Thymus (tissue), 11 donors: ENCODE measurements at regions not wholly inside any gene's neighbourhood (a gene's known extent, or its start where the extent isn't known, plus 50 kb on each side); places are given as distances from the start of the nearest gene placed in this dataset.

Experiments used
- DNase-seq, 9 donors: peaks; one replicate each; pipeline ENCODE4 v3.0.0-alpha.2; 2013; ENCODE audit warnings: low spot score in 9 of 9, low read depth in 6 of 9, missing footprints in 1 of 9
- H3K27ac ChIP-seq, 2 donors: one replicate each; pipeline ENCODE4 v1.5.1; 2013; ENCODE audit warnings: control low read depth in 1 of 2, low read depth in 1 of 2, low read length in 1 of 2, mild to moderate bottlenecking in 1 of 2, moderate library complexity in 1 of 2
- H3K27me3 ChIP-seq, 2 donors: one replicate each; pipeline ENCODE4 v1.5.1; 2013; ENCODE audit warnings: low read length in 1 of 2; ENCODE audit not compliant: control insufficient read depth in 2 of 2, insufficient read depth in 1 of 2
- H3K36me3 ChIP-seq, 2 donors: one replicate each; pipeline ENCODE4 v1.5.1; 2013; ENCODE audit warnings: low read length in 1 of 2, mild to moderate bottlenecking in 1 of 2, moderate library complexity in 1 of 2; ENCODE audit not compliant: control insufficient read depth in 2 of 2, insufficient read depth in 2 of 2
- H3K4me1 ChIP-seq, 2 donors: one replicate each; pipeline ENCODE4 v1.5.1; 2013; ENCODE audit warnings: low read length in 2 of 2; ENCODE audit not compliant: control insufficient read depth in 2 of 2, insufficient read depth in 2 of 2
- H3K4me3 ChIP-seq, 2 donors: one replicate each; pipeline ENCODE4 v1.5.1; 2013; ENCODE audit warnings: low read length in 2 of 2, control low read depth in 1 of 2, mild to moderate bottlenecking in 1 of 2
- H3K9me3 ChIP-seq, 2 donors: one replicate each; pipeline ENCODE4 v1.5.1; 2013; ENCODE audit warnings: low read length in 1 of 2, mild to moderate bottlenecking in 1 of 2; ENCODE audit not compliant: control insufficient read depth in 2 of 2, insufficient read depth in 1 of 2
- WGBS: extraction: QIAGEN DNeasy Blood & Tissue Kit; methylation state at CpG from one replicate; pipeline ENCODE4 v1.1.7; 2013; 5-methylcytosine and 5-hydroxymethylcytosine counted together
- donor health status: healthy.

- WGBS = 97% methylated on average over 4 of the region's 4 CpGs
These were observed 200.6 kb upstream of the HMCN1 start for GRCh38 chr1:185533596-185533995.

DNA sequence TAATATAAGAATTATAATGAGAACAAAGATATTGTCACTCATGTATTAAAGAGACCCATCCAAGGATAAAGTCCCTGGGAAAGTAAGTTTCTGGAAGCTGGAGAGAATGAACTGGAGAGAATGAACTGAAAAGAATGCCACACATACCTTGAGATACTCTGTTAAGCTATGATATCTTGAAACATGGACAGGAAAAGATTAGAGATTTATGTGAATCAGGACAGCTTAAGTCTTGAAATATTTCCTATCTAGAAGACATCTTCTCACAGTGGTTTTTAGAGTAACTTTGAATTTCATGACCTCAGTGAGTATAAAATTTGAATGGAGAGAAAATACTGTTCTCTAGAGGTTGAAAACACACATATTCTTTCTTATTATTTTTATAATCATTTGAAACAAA, 201.3 kb upstream of the HMCN1 start:
- no peaks in the 10 kb centered on the region for H3K27me3 ChIP-seq
- no peak overlapping the region for H3K4me3 ChIP-seq
- no peaks in the 10 kb centered on the region for H3K9me3 ChIP-seq
- H3K27ac ChIP-seq = no peak overlapping the region
- no peak for DNase-seq
- H3K4me1 ChIP-seq = no peaks in the 10 kb centered on the region
- H3K36me3 ChIP-seq = no peaks in the 10 kb centered on the region

More at GRCh38 chr1:185533596-185533995, 200.6 kb upstream of the HMCN1 start:
- H3K4me1 ChIP-seq = no peaks in the 10 kb centered on the region
- H3K27ac ChIP-seq = no peak overlapping the region
- no peak overlapping the region for H3K4me3 ChIP-seq
- H3K9me3 ChIP-seq = no peaks in the 10 kb centered on the region
- no peak for DNase-seq
- H3K36me3 ChIP-seq = no peaks in the 10 kb centered on the region
- H3K27me3 ChIP-seq = no peaks in the 10 kb centered on the region

DNA sequence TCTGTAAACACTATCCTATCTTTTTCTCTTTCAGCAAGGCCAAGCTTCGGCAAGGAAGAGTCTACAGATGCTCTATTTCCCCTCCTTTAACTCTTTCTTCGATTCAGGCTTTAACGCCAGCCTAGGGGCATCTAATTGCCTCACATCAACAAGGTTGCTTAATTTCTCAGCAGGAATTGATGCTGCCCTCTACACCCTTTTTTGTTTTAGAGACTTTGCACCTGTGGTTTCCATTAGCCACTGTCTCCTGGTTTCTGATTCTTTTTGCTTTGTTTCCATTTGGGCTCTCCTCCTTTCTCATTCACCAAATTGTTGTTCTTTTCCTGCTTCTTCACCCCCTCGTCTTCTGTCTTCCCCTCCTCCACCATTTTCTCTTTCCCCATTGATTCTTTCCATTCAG, 202.4 kb upstream of the HMCN1 start:
- WGBS = 97% methylated on average over 4 of the region's 4 CpGs
- DNase-seq = no peak
- no peak overlapping the region for H3K27ac ChIP-seq
- H3K27me3 ChIP-seq = no peaks in the 10 kb centered on the region
- H3K9me3 ChIP-seq = no peaks in the 10 kb centered on the region
- no peak overlapping the region for H3K4me3 ChIP-seq
- H3K4me1 ChIP-seq = no peaks in the 10 kb centered on the region
- no peaks in the 10 kb centered on the region for H3K36me3 ChIP-seq

GRCh38 chr1:185530215-185530614, 204.0 kb upstream of the HMCN1 start:
- no peaks in the 10 kb centered on the region for H3K9me3 ChIP-seq
- H3K4me1 ChIP-seq = no peaks in the 10 kb centered on the region
- no peak for DNase-seq
- no peak overlapping the region for H3K4me3 ChIP-seq
- WGBS = 96% methylated on average over 3 of the region's 3 CpGs
- H3K36me3 ChIP-seq = no peaks in the 10 kb centered on the region
- H3K27me3 ChIP-seq = no peaks in the 10 kb centered on the region
- no peak overlapping the region for H3K27ac ChIP-seq

DNA sequence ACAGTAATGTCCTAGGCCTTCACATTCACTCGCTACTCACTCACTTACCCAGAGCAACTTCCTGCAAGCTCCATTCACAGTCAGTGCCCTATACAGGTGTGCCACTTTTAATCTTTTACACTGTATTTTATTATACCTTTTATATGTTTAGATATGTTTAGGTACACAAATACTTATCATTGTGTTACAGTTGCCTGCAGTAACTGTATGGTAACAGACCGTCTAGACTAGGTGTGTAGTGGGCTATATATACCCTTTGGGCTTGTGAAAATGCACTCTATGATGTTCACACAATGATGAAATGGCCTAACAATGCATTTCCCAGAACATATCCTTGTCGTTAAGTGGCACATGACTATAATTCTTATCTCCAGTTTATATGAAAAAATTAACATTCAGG, 204.5 kb upstream of the HMCN1 start:
- Histone ChIP-seq H3K9me3 (no peaks in the 10 kb centered on the region), H3K27ac (no peak overlapping the region), H3K4me3 (no peak overlapping the region), H3K27me3 (no peaks in the 10 kb centered on the region), H3K4me1 (no peaks in the 10 kb centered on the region), H3K36me3 (no peaks in the 10 kb centered on the region)
- 98% methylated on average over 3 of the region's 3 CpGs for WGBS
- DNase-seq = no peak

GRCh38 chr1:185528084-185528676, 206.0 kb upstream of the HMCN1 start:
- WGBS = 92% methylated on average over 4 of the region's 4 CpGs
- no peak for DNase-seq
- no peaks in the 10 kb centered on the region for H3K36me3 ChIP-seq
- H3K27me3 ChIP-seq = no peaks in the 10 kb centered on the region
- no peak overlapping the region for H3K4me3 ChIP-seq
- H3K9me3 ChIP-seq = peaks cover 0 to 7% of the 10 kb centered on the region in 2 donors
- no peaks in the 10 kb centered on the region for H3K4me1 ChIP-seq
- no peak overlapping the region for H3K27ac ChIP-seq

GRCh38 chr1:185526344-185527307, 207.6 kb upstream of the HMCN1 start:
- Histone ChIP-seq H3K27ac (no peak overlapping the region), H3K27me3 (no peaks in the 10 kb centered on the region), H3K4me1 (no peaks in the 10 kb centered on the region), H3K36me3 (no peaks in the 10 kb centered on the region), H3K4me3 (no peak overlapping the region), H3K9me3 (peaks cover 0 to 7% of the 10 kb centered on the region in 2 donors)
- no peak for DNase-seq
- 94% methylated on average over 1 of the region's 1 CpG for WGBS

GRCh38 chr1:185520188-185520920, 203.3 kb upstream of the IVNS1ABP start:
- no peaks in the 10 kb centered on the region for H3K27me3 ChIP-seq
- no peak overlapping the region for H3K4me3 ChIP-seq
- no peaks in the 10 kb centered on the region for H3K4me1 ChIP-seq
- WGBS = 89% methylated on average over 2 of the region's 2 CpGs
- H3K9me3 ChIP-seq = peaks cover 0 to 7% of the 10 kb centered on the region in 2 donors
- H3K27ac ChIP-seq = no peak overlapping the region
- DNase-seq = no peak
- no peaks in the 10 kb centered on the region for H3K36me3 ChIP-seq
